Ramos (cell line): ENCODE measurements at regions not wholly inside any gene's neighbourhood (a gene's known extent, or its start where the extent isn't known, plus 50 kb on each side); places are given as distances from the start of the nearest gene placed in this dataset.

Experiments
- in situ Hi-C: fragments of 300-500 bp; cut with MboI; formaldehyde crosslinking; loops from one replicate; pipeline ENCODE4 v1.14.3; 2022; ENCODE audit warnings: low sequenced_read_pairs; ENCODE audit not compliant: unreplicated experiment

DNA sequence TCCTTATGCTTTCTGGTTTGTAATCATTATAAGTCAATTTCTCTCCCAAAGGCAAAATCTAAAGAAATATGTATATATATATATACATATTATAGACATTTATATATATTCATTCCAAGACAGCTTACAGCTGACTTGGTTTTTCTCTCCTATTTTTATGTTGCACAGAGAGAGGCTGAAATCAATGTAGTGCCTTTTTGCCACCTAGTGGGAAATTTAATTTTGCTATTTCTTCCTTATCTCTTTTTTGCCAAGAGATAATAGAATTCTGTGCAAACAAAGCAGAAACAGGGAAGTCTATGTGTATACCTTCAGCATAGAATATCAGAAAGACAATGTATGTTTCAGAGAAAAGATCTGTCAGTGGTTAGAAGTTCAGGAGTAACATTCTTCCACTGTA lies 186.0 kb upstream of the ANO5 start:
- in situ Hi-C loops, result no loop called here

DNA sequence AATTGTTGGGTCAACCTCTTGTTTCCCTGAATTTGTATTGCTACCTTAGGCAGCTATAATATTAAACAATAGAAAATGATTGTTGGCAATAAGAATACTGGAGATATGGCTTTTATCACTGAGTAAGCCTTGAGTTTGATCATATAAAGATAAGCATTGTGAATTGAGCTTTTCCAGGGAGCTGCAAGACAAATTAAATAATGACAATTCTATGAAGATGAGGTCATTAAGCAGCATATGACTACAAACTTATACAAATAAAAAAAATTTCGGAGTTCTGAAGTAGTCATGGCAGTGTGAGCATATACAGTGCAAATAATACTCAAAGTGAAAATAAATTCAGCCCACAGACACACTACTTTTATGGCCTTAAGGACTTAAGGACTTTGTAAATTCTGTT lies 161.1 kb upstream of the ANO5 start:
- in situ Hi-C loops, result no loop called here

DNA sequence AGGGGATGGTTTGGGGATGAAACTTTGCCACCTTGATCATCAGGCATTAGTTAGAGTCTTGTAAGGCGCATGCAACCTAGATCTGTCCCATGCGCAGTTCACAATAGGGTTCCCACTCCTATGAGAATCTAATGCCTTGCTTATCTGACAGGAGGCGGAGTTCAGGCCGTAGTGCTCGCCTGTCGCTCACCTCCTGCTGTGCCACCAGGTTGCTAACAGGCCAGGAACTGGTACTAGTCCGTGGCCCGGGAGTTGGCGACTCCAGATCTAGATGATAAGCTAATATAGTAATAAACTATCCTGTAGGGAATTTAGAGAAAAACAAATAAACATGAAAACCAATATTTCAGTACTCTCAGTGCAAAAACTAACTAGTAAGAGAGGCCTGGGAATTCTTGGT lies 155.4 kb upstream of the ANO5 start:
- in situ Hi-C loops, result no loop called here

DNA sequence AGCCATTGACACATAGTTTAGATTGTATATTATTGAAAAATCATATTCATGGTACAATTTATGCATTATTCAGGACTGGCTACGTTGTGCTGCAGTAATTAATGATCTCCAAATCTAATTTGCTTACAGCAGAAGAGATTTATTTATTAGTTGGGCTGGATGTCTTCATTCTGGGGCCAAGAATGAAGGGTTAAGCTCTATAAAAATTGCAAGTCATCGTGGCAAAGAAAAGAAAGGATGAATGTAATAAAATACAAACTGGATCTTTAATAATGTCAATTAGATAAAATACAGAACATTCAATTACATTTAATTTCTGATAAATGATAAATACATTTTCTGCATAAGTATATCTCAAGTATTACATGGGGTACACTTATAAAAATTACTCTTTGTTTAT lies 151.8 kb upstream of the ANO5 start:
- in situ Hi-C loops, result no loop called here

DNA sequence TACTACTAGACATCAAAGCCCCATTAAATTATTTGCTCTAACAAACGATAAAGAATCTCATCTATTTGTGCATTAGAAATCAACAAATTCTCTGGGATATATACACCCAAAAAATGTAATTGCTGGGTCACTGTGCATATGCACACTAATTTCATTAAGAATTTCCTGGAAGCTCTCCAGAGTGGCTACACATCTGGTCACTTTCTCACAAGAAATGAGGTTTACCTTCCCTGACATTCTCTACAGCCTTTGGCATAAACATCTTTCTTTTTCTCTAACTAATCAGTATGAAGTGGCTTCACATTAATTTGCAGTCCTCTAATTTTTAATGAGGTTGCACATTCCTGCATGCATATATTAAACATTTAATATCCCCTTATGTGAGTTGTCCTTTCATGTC lies 150.8 kb upstream of the ANO5 start:
- in situ Hi-C loops, result no loop called here

DNA sequence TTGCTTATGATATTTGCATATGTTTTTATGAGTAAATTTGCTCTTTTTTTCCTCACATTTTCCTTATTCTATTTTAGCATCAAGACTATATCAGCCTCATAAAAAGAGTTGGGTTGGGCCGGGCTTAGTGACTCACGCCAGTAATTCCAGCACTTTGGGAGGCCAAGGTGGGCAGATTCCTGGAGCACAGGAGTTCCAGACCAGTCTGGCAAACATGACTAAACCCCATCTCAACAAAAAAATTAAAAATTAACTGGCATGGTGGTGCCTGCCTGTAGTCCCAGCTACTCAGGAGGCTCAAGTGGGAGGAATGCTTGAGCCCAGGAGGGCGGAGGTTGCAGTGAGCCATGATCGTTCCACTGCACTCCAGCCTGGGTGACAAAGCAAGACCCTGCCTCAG lies 148.8 kb upstream of the ANO5 start:
- in situ Hi-C loops, result no loop called here

DNA sequence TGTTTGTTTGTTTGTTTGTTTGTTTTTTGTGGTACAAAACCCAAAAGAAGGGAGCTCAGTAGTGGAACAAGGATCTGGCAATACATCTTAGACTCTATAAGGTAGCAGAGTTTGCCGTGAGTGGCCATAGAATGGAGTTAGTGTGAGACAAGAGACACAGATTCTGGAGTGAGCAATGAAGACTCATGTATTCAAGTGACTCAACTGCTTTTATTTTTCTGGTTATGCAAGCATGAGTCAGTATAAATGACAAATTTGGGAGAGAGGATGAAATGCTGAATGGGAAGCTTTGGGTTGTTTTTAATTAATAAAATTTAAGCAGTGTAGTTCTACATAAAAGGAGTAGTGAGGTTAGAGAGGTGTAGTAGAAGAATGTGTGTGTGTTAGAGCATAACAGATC lies 143.6 kb upstream of the ANO5 start:
- in situ Hi-C loops, result no loop called here

DNA sequence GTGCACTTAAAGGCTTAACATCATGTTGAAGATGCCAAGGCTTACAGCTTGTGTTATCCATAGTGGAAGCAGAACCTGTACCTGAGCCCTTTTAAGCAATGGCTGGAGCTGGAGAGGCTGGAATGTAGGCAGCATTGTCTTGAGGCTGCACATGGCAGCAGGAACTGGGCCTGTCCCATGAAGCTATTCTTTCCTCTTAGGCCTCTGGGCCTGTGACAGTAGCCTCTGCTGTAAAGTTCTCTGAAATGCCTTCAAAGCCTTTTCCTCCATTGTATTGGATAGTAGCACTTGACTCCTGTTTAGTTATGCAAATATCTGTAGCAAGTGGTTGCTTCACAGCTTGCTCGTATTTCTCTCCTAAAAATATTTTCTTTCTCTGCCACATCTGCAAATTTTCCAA lies 127.4 kb upstream of the ANO5 start:
- in situ Hi-C loops, result no loop called here

DNA sequence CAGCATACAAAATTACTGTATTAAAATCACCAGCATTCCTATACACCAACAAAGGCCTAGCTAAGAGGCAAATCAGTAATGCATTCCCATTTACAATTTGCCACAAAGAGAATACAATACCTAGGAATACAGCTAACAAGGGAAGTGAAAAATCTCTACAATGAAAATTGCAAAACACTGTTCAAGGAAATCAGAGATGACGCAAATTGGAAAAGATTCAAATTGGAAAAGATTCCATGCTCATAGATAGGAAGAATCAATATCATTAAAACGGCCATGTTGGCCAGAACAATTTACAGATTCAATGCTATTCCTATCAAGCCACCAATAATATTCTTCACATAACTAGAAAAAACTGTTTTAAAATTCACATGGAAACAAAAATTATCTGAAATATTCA lies 123.0 kb upstream of the ANO5 start:
- in situ Hi-C loops, result no loop called here

DNA sequence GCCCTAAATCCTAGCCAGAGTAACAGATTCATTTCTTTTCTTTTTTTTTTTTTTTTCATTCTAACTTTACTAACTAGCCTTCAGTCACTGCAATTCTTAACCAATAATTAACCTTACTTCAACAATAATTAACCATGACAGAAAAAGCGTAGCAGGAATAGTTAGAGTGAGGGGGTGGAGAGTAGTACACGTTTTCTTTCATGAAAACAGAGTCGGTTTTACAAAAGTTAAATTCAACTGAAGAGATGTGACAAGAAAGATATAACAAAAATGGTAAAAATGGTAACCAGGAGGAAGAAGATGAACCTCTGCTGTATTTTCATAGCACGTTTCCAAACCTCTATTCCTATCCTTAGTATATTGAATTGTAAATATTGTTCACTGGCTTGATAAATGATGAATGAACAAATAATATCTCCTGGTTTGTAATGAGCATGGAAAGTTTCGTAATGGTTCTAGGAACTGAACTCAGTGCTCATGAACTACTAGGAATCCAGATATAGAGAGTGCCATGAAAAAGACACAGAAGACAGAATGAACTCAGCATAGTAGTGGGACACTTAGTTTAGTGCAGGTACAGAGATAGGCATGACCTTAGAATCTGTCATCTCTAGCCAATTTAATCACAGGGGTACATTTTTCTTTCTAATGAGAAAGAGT lies 116.5 kb upstream of the ANO5 start:
- in situ Hi-C loops, result no loop called here

DNA sequence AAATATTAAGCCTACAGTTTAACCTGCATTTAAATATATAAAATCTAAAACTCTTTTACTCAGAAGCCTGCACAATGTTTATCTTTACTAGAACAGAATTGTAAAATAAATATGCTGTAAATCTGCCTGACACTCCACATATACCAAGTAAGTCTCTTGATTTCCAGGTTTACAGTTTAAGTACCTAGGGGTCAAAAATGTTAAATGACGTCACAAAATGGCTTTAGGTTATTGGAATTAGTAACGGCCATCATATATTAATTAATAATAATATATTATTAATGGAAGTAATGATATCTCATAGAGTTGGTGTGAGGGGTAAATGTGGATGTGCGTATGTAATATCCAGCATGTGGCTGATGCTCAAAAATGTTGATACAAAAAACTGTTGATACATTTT lies 114.8 kb upstream of the ANO5 start:
- in situ Hi-C loops, result no loop called here

DNA sequence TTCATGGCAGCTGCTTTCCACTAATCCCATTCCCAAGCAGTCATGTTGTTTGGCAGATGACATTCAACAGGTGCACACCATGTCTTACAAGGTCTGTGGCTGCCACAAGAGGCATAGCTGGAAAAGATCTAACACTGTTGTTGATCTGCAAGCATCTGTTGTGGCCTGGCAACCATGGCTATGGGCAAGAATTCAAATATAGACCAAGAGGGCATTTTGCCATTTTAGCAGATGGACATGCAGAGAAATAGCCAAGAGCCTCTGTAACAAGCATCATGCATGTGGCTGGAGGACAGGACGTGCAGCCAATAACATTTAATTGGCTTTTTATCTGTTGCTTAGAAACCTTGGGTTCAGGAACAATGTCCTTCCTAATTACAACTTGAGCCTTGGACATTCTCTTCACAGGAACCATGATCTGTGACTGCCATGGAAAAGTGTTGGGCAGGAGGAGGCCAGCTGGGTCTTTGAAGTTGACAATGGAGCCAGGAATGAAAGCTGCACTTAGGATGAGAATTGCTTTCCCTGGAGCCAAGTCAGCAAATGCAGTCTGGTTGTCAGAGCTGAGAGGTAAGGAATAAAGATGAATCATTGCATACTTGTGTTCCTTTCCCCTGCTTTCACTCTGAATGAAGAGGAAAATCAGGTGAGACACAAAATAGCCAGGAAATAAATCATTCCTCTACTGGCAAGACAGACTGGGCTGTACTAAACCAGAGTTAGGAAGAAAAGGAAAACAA lies 113.6 kb upstream of the ANO5 start:
- in situ Hi-C loops, result no loop called here

DNA sequence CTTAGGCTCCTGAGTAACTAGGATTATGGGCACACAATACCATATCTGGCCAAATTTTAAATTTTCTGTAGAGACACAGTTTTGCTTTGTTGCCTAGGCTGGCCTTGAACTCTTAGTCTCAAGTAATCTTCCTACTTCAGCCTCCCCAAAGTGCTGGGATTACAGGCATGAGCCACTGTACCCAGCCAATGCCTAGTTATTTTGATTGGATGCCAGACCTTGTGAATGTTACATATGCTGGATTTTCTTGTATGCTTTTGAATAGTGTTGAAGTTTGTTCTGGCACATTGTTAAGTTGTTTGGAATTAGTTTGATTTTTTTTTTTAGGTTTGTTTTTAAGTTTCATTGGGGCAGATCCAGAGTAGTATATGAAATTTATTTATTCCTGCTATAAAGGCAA lies 110.7 kb upstream of the ANO5 start:
- in situ Hi-C loops, result no loop called here

DNA sequence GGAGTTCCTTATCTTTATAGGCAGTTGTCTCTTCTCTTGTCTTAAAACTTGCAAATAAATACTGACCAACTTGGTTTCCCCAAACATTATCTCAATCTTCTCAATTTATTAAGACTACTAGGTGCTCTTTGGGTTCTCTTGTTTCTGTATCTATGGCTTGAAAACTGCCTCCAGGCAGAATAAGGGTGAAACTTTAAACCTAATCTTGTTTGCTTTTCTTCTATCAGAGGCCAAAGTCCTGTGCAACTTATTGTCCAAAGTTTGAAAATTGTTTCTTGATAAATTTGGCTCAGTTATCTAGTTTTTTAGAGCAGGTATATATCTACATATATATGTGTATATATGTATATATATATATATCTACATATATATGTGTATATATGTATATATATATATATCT lies 110.1 kb upstream of the ANO5 start:
- in situ Hi-C loops, result no loop called here

DNA sequence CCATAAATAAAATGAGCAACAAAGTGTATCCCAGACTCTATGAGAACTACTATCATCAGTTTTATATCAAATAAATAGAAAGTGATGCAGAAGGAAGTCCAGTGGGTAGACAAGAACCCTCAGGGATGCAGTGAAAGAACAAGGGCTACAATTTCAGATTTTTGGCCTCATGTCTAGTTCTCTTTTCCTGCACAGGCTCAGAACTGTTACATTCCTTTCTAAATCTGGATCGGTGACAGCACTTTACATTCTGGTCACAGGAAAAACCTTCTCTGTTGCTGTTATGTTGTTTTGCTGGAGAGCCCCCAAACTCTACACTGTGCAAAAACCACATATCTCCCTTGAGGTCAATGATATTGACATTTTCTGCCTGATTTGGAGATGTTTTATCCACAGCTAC lies 108.8 kb upstream of the ANO5 start:
- in situ Hi-C loops, result no loop called here

DNA sequence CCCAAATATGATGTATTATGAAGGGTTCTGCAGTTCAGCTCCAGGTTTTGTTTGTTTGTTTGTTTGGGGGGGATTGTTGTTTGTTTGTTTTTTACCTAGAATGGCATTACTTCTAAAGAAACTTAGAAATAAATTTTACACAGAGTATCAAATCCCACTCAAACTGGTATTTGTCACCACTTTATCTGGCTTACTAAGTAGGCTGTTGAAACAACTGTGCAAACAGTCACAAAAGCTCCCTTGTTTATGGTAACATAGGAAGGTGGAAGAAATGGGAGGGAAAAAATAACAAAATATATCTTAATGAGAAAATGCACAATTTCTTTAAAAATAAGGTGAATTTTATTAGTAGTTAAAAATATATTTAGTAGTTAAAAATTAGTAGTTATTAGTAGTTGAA lies 108.3 kb upstream of the ANO5 start:
- in situ Hi-C loops, result no loop called here

DNA sequence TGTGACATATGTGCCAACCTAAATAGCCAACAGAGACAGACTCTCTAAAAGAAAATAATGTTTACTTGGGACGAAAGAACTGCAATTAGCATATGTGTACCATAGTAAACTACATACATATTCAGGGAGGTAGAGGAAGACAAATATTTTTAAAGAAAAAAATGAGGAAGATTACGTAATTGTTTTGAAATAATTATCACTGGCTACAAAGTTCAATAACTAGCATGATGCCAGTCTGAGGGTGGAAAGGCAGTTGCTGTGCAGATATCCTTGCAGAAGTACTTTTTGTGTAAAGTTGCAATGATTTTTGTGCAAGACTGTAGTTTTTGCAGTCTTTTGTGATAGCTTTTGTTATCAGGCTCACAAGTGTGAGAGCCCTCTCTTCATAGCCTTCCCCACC lies 103.3 kb upstream of the ANO5 start:
- in situ Hi-C loops, result no loop called here

DNA sequence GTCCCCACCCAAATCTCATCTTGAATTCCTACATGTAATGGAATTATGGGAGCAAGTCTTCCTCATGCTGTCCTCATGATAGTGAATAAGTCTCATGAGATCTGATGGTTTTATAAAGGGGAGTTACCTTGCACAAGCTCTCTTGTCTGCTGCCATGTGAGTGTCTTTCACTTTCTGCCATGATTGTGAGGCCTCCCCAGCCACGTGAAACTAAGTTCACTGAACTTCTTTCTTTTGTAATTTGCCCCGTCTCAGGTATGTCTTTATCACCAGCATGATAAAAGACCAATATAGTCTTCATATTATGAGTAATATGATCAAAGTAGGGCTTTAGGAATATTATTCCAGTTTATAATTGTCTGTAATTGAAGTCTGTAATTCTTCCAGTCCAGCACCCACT lies 86.3 kb upstream of the ANO5 start:
- in situ Hi-C loops, result no loop called here

DNA sequence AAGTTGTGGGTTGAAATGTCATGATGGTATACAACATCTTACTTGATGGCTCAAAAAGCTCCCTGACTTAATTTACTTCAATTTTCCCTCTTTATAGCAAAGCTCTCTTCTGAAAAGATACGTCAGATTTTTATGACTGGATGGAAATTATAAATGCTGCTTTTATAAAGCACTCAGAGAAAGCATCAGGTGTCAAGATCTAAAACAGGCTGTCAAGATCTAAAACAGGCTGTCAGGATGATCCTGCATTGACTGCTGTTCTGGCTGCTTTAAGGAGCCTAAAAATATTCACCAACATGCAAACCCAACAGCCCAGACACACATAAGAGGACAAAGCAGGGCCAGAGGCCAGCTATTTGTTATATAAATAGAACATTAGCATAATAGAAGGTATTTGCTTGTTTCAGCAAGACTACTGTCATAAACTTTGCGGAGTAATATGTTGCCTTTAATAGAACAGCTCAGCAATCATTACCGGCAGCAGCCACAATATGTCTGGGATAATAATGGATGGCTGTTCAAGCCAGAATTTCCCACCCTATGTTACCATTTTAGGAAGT lies 77.3 kb upstream of the ANO5 start:
- in situ Hi-C loops, result no loop called here

DNA sequence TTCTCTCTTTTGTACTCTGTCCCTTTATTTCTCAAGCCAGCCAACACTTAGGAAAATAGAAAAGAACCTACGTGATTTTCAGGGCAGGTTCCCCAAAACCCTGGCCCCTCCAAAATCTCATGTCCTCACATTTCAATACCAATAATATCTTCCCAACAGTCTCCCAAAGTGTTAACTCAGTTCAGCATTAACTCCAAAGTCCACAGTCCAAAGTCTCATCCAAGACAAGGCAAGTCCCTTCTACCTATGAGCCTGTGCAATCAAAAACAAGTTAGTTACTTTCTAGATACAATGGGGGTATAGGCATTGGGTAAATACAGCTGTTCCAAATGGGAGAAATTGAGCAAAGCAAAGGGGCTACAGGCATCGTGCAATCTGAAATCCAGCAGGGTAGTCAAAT lies 64.9 kb upstream of the ANO5 start:
- in situ Hi-C loops, result loop anchor here (25.0 kb wide), 1 partner anchor 1466 kb away; the partner anchor contains the start of gene NELL1

DNA sequence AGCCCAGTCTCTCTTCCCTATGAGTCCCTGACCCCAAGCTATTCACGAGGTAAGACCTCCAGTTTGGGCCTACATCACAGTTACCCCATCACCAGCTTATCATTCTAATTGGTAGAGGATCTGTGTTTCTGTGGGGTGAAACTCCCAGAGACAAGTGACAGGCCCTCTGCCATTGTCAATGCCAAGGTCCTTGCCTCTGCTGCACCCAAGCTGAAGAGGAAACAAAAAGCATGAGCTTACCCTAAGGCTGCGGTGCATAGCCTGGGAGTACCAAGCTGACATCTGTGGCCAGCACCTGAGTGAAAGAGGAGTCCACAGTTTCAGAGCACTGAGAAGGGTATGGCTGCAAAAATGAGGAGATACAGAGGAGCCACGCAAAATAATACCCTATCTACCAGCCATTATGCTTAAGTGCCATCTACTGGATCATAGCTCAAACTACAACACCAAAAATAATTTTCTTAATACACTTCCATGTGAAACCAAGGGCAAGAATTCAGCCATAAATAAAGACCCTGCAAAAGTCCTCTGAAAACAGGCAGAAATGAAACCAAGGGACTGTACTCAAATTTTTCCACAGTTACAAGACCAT lies 62.3 kb upstream of the ANO5 start:
- in situ Hi-C loops, result loop anchor here (25.0 kb wide), 1 partner anchor 1468 kb away; the partner anchor contains the start of gene NELL1
